ENCODE measurements at regions not wholly inside any gene's neighbourhood (a gene's known extent, or its start where the extent isn't known, plus 50 kb on each side); places are given as distances from the start of the nearest gene placed in this dataset.

DNA sequence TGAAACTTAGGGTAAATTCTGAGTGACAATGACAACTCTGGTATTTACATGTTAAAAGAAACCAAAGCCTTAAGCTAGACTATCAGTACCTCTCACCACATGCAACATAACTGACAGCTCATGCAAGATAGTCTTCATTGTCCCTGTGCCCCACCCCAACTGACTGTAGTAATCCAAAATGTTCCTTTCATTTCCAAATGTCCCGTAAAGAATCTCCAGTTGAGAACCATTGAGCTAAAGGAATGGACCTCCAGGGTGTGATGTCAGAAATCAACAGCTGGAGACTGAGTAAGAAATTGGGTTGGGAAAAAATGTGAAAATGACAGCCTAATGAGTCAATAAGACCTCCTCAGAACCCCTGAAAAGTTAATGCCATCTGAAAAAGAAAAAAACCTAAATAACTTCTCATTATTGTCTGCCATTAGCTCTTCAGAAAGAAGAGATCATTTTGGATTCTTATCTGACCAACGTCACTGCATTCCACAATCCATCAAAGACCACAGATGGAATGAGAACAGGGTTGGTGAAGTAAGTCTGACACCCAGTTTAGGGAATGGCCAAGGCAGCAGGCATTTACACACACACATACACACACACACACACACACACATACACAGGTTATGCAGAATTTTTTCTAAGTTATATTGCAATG lies 51.7 kb upstream of the ACVR2A start:
- intact Hi-C loops (cut with micrococcal nuclease), result no loop called here
- no peak for ATAC-seq
- DNase-seq, result no peak

DNA sequence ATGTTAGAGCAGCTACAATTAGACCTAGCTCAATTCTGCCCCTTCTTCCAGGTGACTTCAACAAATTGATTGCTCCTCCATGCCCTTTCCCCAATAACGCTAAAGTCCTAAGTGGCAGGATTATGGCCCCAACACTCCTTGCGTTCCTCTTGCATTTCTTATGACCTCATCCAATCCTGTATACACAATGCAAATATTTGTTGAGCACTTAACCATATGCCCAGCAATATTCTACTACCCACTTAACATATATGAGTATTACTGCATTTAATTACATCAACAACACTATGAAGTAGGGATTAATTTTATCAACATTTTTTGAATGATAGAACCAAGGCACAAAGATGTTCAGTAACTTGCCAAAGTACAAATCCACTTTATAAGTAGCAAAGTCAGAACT lies 54.2 kb upstream of the ACVR2A start:
- intact Hi-C loops (cut with micrococcal nuclease), result no loop called here
- no peak for ATAC-seq

DNA sequence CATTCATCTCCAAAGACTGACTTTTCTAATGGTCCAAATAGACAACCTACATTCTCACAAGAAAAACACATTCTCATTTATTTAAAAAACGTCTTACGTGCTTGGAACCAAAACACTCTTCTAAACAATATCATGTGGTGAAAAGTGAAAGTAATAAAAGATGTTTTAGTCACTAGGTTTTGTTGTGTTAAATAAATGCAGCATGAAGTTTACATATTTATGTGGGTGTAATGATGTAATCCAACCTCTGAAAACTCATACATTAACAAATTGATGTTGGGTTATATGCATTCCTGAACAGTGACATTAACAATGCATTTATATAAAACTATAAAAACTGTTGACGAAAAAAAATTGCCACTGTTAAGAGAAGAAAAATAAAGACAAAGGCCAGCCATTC lies 55.1 kb upstream of the ACVR2A start:
- intact Hi-C loops (cut with micrococcal nuclease), result no loop called here
- DNase-seq, result no peak
- ATAC-seq, result no peak

More for the DNA sequence above, 54.2 kb upstream of the ACVR2A start:
- DNase-seq, result no peak

DNA sequence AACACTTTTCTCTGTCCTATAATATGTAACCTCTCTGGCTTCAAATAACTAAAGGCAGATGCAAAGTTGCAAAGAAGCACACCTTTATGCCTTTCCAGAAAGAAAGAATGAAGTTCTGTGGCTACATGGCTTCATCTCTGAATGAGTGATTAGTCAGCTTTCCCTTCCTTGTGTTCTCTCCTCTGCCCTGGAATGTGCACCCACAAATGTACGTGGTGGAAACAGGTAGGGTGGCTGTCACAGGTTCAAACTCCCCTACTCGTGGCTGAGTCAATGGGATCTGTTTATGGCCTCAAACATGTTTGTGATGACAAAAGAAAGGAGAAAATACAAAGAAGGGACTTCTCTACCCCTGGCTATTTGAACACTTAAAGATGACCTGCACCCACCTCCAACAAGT lies 55.5 kb upstream of the ACVR2A start:
- ATAC-seq (no peak), DNase-seq (no peak)
- intact Hi-C loops (cut with micrococcal nuclease), result no loop called here

DNA sequence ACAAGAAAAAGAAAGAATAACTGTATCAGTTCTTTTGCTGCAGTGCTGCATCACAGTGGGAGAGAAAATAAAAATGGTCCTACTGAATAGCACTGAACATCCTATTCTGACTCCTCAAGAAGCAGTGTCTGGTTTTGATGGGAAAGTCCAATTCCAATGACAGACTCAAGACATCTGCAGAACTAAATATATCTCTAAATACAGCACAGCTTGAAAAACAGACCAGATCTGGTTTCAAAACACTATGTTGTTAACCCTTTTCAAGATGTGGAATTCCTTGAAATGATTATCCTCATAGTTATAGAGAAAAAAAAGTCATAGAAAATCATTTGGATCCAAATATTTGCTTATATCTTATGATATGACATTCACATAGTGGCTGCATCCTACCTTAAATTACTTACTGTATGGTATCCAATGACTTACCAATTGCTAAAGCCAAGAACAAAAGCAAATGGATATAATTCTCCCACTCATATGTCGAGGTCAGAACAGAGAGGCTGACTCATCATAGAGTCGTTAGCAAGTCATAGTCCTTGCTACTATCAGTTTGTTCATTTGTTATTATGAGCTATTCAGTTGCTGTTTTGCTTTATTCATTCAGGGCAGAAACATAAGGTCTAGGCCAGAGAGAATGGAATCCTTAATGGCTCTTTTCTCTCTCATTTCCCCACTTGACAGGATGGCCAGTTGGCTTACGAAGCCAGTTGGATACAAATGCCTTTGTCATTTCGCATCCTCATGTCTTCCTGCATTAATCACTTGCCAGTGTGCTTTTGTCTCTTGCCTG lies 62.5 kb upstream of the ACVR2A start:
- ATAC-seq (no peak), DNase-seq (no peak)
- intact Hi-C loops (cut with micrococcal nuclease), result no loop called here

DNA sequence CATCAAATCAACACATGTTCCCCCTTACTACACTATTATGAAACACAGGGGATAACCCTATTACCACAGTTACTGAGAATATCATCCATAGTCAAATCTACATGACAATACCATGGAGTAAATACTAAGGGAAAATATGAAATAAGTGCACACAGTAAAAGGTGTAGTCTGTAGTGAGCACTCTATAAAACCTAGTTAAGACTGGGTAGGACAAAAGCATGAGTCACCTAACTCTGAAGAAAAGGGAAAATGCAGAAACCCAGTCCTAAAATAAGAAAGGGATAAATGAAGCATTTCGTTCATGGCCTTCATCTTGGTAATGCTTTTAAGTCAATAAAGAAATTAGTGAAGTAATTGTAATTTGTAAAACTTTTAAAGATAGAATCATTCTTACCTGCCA lies 65.4 kb upstream of the ACVR2A start:
- ATAC-seq, result no peak
- DNase-seq, result no peak
- intact Hi-C loops (cut with micrococcal nuclease), result no loop called here

DNA sequence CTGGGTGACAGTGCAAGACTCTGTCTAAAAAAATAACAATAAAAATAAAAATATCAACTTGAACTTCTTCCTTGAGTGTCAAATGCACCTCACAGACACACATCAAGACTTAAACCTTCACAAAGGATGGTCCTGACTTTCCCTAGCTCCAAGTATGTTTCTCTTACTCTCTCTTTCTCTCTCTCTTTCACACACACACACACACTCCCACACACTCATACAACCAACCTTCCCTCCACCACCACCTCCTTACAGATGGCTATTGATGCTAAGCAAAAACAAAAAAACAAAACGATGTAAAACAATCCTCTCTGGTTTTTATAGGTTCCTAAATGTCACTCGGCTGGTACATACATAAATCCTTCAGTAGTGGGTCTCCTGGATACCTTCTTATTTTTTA lies 67.4 kb upstream of the ACVR2A start:
- DNase-seq (no peak), ATAC-seq (no peak)
- intact Hi-C loops (cut with micrococcal nuclease), result no loop called here

DNA sequence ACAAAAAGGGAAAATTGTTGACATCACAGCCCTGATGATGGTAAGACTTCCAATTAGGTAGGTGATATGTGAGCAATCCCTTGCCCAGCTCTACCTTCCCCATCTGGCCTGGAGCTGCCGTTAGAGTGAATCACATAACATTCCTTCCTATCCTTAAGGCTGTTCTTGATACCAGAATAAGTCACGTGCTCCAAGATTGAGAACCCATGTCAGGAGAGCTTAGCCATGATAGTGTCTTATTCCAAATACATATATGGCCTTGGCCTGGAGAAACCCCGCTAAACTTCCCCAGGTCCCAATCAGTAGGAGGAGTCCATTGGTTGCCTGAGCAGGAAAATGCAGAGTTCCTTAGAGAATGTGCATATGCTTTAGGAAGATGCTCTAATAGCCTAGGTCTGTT lies 70.0 kb upstream of the ACVR2A start:
- intact Hi-C loops (cut with micrococcal nuclease), result no loop called here
- DNase-seq (no peak), ATAC-seq (no peak)

DNA sequence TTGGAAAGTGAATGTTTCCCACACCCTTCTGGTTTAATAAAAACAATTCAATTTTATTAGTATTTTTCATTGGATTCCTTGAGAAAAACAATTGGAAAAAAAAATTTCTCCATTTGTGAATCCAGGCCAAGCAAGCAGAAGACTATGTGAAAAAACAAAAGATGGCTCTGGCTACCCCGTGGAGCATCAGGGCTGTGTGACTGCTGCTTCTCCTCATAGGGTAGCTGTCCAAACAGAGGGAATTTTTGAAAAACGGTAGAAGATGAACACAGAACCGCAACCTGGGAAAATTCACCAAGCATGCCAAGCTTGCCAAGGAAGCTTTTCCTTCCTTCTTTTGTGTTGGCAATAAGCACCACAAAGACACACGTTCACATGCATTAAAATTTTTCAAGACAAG lies 71.3 kb upstream of the ACVR2A start:
- ATAC-seq (no peak), DNase-seq (no peak)
- intact Hi-C loops (cut with micrococcal nuclease), result no loop called here

DNA sequence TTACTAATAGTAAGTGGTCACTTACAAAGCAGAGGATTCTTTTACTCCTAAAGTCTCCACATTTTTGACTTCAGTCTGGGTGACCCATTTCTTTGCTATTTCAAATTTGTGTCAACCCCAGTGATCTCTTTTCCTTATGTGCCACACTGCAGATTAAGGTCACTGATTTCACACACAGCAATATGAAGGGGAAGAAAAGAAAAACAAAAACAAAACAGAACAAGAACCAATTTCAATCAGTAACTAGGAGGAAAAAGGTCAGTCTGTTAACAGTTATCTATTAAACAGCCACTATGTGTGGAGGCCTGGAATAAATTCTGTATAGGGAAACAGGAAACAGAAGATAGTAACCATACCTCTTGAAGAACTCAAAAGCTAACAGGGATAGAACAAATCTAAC lies 72.0 kb upstream of the ACVR2A start:
- ATAC-seq (no peak), DNase-seq (no peak)
- intact Hi-C loops (cut with micrococcal nuclease), result no loop called here

DNA sequence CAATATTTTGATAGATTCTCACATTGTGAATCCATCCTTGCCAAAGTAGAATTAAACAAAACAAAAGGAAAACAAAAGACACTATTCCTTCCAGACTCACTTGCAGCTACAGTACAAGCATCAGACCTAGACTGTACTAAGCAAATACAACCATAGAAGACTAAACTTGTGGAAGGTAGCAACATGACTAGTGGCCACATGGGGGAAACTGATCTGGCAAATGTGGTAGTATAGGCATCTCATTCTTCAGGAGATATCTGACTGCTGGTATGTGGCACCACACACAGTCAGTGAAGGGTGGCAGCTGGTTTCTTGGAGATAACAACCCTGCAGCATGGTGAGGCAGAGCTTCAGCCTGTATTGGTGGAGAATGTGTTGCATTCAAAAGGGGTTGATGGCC lies 81.0 kb upstream of the ACVR2A start:
- DNase-seq, result no peak
- intact Hi-C loops (cut with micrococcal nuclease), result no loop called here
- no peak for ATAC-seq

DNA sequence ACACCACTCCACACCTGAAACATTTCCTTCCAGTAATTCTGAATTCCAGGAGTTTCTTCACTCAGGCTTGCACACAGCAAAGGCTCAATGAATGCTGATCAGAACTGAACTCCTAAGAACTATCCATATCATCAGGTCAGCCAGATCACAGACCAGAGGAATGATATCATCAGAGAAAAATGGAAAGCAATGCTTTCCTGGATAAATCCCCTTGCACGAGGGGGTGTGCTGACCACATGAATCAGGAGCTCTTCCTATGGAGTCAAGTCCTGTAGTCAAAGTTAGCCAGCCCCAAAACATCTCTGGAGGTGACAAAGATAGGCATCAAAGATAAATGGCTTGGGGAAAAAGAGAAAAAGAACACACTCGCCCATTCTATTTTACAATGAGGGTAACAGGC lies 83.8 kb upstream of the ACVR2A start:
- intact Hi-C loops (cut with micrococcal nuclease), result no loop called here
- ATAC-seq (no peak), DNase-seq (no peak)

DNA sequence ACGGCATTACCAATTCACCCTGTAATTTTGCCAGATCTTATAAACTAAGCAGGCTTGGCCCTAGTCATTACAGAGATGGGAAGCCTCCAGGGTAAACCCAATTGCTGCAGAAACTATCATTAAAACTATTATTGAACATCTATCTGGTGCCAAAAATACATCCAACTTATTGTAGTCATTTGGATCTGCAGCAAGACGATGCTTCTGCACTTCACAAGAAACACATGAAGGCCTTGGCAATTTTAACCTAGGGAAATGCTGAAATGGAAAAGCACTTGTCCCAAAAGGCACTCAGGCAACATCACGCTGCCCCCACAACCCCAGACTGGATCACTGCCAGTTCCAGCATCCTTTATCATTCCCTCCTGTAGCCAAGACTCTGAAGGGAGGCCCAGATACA lies 85.3 kb upstream of the ACVR2A start:
- ATAC-seq (no peak), DNase-seq (no peak)
- intact Hi-C loops (cut with micrococcal nuclease), result no loop called here

DNA sequence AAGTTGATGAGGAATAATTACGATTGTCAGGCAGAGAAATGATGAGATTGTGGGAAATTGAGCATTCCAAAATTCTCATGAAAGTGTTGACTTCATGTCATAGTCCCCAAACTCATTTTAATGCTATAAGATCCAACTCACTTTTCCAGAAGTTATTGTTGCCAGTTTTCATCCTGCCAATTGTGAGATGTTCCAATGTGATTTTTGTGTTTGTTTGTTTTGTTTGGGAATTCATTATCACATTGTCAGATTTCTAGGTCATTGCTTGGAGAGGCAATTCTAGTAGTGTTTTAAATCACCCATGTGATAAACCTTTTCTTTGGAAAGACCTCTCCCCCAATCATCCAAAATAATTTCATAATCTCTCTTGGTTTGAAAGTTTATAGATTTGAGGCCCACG lies 86.0 kb upstream of the ACVR2A start:
- ATAC-seq, result no peak
- intact Hi-C loops (cut with micrococcal nuclease), result no loop called here
- no peak for DNase-seq

DNA sequence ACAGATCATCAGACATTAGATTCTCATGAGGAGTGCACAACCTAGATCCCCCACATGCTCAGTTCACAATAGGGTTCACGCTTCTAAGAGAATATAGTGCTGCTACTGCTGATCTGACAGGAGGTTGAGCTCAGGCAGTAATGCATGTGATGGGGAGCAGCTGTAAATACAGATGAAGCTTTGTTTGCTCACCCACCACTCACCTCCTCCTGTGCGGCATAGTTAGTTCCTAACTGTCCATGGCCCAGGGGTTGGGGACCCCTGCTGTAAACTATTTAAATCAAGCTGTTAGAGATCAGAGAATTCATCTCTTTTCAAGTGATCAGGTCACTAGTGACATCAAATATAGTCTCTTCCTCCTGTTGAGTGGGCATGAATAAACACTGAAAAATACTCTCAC lies 88.8 kb upstream of the ACVR2A start:
- intact Hi-C loops (cut with micrococcal nuclease), result no loop called here
- ATAC-seq, result no peak
- no peak for DNase-seq

DNA sequence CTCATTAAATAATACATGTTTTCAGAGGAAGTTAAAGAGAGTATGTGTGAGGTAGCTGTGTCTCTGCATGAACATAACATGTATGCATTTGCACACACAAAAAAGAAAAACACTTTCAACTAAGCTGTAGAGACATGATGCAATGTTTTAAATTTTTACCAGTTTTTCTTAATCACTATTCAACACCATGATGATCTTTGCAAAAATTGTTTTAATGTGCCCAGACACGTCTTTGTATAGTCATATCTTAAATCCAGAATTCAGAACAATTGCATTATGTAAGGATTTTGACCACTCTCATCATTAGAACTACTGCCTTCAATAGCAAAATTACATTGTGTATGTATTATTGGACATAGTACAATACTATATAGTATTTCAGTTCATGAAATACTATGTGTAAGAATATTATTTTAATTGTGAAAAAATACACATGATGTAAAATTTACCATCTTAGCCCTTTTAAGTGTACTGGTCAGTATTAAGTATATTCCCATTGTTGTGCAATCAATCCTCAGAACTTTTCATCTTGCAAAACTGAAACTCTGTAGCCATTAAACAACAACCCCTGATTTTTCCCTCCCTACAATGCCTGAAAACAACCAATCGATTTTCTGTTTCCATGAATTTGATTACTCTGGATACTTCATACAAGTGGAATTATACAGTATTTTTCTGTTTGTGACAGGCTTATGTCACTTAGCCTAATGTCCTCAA lies 104.5 kb upstream of the ACVR2A start:
- no peak for ATAC-seq
- DNase-seq, result no peak
- intact Hi-C loops (cut with micrococcal nuclease), result no loop called here

DNA sequence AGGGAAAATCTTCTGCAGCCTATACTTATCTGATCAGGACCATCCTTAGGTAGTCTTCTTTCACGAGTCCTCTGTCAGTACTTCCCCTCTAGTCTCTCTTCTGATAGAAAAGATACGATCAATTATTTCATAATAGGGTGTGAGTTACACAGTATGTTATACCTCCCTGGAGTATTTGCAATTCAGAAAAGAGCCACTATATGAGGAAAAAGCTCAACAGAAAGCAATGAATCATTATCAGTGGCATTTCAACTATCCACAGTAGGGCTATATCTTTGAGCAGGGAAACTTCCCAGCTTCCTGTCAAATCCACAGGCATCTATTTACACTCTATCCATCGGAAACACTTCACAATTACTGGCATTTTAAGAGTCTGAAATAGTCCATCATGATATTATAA lies 105.3 kb upstream of the ACVR2A start:
- DNase-seq, result no peak
- no peak for ATAC-seq
- intact Hi-C loops (cut with micrococcal nuclease), result no loop called here

DNA sequence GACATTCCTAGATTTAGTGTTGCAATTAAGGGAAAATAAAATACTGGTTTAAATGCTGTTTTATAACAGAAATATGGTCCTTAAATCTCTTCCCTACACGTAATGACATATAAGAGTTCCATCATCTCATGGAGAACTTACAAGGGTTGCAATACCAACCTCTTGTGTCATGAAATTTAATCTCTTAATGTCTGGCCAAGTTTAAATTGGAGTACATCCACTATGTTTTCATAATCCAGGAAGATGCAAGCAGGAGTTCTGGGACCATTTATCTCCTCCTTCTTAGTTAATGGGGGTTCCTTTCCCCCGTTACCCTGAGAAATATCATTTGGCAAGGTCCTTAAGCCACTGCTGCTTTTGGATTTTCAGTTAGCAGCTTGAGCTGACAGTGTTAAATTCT lies 126.0 kb upstream of the ACVR2A start:
- no peak for ATAC-seq
- intact Hi-C loops (cut with micrococcal nuclease), result no loop called here
- no peak for DNase-seq

DNA sequence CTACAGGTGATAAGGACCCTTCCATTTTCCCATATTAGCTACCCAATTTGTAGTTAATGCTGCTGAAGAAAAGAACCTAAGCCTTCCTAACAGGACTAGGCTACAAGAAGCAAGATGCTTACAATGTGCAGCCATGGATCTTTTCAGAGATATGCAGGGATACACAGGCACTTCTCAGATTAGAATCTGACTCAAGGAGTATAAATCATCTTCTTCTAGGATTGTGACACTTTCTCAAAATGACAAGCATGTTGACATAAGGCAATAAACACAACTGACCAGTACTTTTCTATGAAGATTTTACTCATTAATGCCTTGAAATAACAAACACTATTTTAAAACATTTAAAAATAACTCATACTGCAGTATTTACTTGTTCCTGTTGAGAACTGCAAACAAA lies 127.9 kb upstream of the ACVR2A start:
- DNase-seq (no peak), ATAC-seq (no peak)
- intact Hi-C loops (cut with micrococcal nuclease), result no loop called here

DNA sequence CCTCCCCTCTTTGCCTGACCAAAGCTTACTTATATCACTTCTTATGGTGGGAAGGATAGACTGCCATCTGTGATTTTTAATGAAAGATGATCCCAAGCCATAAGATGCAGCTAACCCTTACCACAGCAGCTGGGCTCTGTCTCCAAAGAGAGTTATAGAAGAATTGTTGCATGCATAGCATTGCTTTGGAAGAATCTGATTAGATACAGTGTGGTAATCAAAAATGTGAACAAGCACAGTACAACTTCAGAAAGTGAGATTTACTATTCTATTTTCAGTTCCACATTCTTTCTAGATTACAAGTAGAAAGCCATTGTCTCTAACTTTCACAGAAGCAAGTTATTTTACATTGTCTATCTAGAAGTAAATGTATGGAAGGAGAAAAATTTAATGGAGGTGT lies 129.0 kb upstream of the ACVR2A start:
- ATAC-seq, result no peak
- DNase-seq, result no peak
- intact Hi-C loops (cut with micrococcal nuclease), result no loop called here

DNA sequence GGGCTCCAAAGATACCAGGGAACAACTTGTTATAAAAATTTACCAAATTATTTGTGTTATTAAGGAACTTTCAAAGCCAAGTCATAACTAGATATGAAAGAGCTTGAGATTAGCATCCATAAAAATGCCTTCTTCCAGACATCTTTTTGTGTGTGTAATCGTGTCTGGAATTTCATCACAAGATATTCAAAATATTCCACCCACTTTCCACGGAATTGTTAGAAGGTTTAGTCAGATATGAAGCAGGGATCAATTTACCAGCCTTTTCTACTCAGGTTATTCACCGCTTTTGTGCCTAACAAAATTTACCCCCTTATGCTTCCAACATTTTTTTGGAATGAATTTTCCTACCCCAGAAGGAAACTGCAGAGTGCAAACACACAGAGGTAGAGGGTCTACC lies 130.2 kb upstream of the ACVR2A start:
- no peak for ATAC-seq
- DNase-seq, result no peak
- intact Hi-C loops (cut with micrococcal nuclease), result no loop called here

Data from left ventricle myocardium superior (tissue), 1 donor.